ENCODE measurements at regions not wholly inside any gene's neighbourhood (a gene's known extent, or its start where the extent isn't known, plus 50 kb on each side); places are given as distances from the start of the nearest gene placed in this dataset.

DNA sequence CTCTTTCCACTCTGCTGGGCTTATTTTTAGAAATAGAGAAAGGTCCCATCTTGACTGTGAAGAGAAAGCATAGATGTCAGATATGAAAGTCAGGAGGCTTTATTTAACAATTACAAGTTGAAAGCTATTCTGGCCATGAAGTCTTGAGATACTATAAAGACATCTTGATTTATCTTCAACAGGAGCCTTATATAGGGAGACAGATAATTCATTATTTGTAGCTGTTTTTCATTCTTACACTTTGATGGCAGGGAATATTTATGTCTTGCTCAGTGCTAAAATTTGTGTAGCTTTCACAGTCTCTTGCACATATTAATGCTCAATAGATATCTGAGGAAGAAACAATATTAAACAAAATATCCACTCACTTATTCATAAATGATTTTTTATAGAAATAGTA, 248.8 kb downstream of the C3orf38 start:
- no peak for TF ChIP-seq POLR2A (IDR thresholded peaks at IDR 0.05)
- TF ChIP-seq, protein P1, sequence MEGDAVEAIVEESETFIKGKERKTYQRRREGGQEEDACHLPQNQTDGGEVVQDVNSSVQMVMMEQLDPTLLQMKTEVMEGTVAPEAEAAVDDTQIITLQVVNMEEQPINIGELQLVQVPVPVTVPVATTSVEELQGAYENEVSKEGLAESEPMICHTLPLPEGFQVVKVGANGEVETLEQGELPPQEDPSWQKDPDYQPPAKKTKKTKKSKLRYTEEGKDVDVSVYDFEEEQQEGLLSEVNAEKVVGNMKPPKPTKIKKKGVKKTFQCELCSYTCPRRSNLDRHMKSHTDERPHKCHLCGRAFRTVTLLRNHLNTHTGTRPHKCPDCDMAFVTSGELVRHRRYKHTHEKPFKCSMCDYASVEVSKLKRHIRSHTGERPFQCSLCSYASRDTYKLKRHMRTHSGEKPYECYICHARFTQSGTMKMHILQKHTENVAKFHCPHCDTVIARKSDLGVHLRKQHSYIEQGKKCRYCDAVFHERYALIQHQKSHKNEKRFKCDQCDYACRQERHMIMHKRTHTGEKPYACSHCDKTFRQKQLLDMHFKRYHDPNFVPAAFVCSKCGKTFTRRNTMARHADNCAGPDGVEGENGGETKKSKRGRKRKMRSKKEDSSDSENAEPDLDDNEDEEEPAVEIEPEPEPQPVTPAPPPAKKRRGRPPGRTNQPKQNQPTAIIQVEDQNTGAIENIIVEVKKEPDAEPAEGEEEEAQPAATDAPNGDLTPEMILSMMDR (IDR thresholded peaks at IDR 0.05): no peak

All from uterus (tissue), 2 donors.